ENCODE measurements at regions not wholly inside any gene's neighbourhood (a gene's known extent, or its start where the extent isn't known, plus 50 kb on each side); places are given as distances from the start of the nearest gene placed in this dataset.

- H3K36me3 ChIP-seq (ENCODE audit: control insufficient read depth, insufficient read depth, low read length): no peaks in the 10 kb centered on the region
- H3K9me1 ChIP-seq (ENCODE audit: control insufficient read depth, insufficient read depth, low read length): no peaks in the 10 kb centered on the region
- no TSS peak for BruUV-seq (replicated peaks)
- no peak overlapping the region for H3K4me3 ChIP-seq
- H3K9me3 ChIP-seq (replicated peaks; ENCODE audit: control insufficient read depth, insufficient read depth, low read depth, low read length): no peaks in the 10 kb centered on the region
- 0% methylated on average over 6 of the region's 6 CpGs for WGBS (ENCODE audit: insufficient coverage, low coverage, missing lambda C conversion rate)
- H4K20me1 ChIP-seq (replicated peaks; ENCODE audit: control insufficient read depth, insufficient read depth, low read length): no peaks in the 10 kb centered on the region
- POLR2A ChIA-PET: no interaction called here
- no peak for DNase-seq (ENCODE audit: extremely low read depth in 1 of 4, low spot score in 3 of 4)
- ATAC-seq: no peak
- no peak overlapping the region for H3K27ac ChIP-seq (ENCODE audit: extremely low read depth, low read depth, low read length)
- H3K79me2 ChIP-seq (ENCODE audit: control insufficient read depth, insufficient read depth, low read length): no peaks in the 10 kb centered on the region
- no peak overlapping the region for H3K9ac ChIP-seq (ENCODE audit: insufficient read depth in 1 of 2, low read depth in 2 of 2, low read length in 2 of 2)
- intact Hi-C loops (cut with micrococcal nuclease) (no loop called here), in situ Hi-C loops (cut with MboI) (no loop called here)
- no peak overlapping the region for H3K4me2 ChIP-seq (ENCODE audit: insufficient read depth, low read length)
- no peaks in the 10 kb centered on the region for H3K4me1 ChIP-seq (replicated peaks in 1 of 2; ENCODE audit: control insufficient read depth in 2 of 2, insufficient read depth in 2 of 2, low read length in 2 of 2)
- no peak for TF ChIP-seq ZBTB9 (CRISPR knock-in tag; IDR thresholded peaks at IDR 0.05)
- no peak for TF ChIP-seq PHF20 (IDR thresholded peaks at IDR 0.05; ENCODE audit: partially characterized antibody)
- no peak for TF ChIP-seq ZSCAN29 (IDR thresholded peaks at IDR 0.05)
- no peak for TF ChIP-seq ZSCAN32 (CRISPR knock-in tag; IDR thresholded peaks at IDR 0.05)
- TF ChIP-seq ILF3 (IDR thresholded peaks at IDR 0.05; ENCODE audit: borderline replicate concordance): no peak
- no peak for TF ChIP-seq ZKSCAN1 (IDR thresholded peaks at IDR 0.05; ENCODE audit: low read depth, low read length)
- no peak for TF ChIP-seq ZFP30 (CRISPR knock-in tag; IDR thresholded peaks at IDR 0.05; ENCODE audit: borderline replicate concordance)
- no peak for TF ChIP-seq KLF16 (IDR thresholded peaks at IDR 0.05)
- TF ChIP-seq MIER1 (IDR thresholded peaks at IDR 0.05; ENCODE audit: low read depth): no peak
- TF ChIP-seq ZZZ3 (IDR thresholded peaks at IDR 0.05): no peak
- TF ChIP-seq USF1 (CRISPR knock-in tag; IDR thresholded peaks at IDR 0.05): no peak
- TF ChIP-seq RBM34 (IDR thresholded peaks at IDR 0.05; ENCODE audit: borderline replicate concordance, insufficient read depth, low read length): no peak
- no peak for TF ChIP-seq COPS2 (conservative IDR thresholded peaks at IDR 0.05)
- no peak for TF ChIP-seq ZNF561 (CRISPR knock-in tag; conservative IDR thresholded peaks at IDR 0.05)
- no peak for TF ChIP-seq TRIM24 (IDR thresholded peaks at IDR 0.05)
- TF ChIP-seq EWSR1 (IDR thresholded peaks at IDR 0.05; ENCODE audit: borderline replicate concordance, low read depth, partially characterized antibody): no peak
- no peak for TF ChIP-seq ZNF324 (CRISPR knock-in tag; IDR thresholded peaks at IDR 0.05)
- no peak for TF ChIP-seq U2AF1 (optimal IDR thresholded peaks at IDR 0.05; ENCODE audit: low read depth, low read length)
- TF ChIP-seq ATF7 (IDR thresholded peaks at IDR 0.05): no peak
- no peak for TF ChIP-seq PCBP1 (IDR thresholded peaks at IDR 0.05; ENCODE audit: low read depth, low read length, poor library complexity, severe bottlenecking)
- H2AFZ ChIP-seq (ENCODE audit: low read depth, low read length): no peak overlapping the region
- FAIRE-seq: no peak
- CTCF ChIA-PET (ENCODE audit: low intra/inter-chr PET ratio): no interaction called here
- no peaks in the 10 kb centered on the region for H3K27me3 ChIP-seq (ENCODE audit: control insufficient read depth in 2 of 2, insufficient read depth in 2 of 2, low read length in 2 of 2)
Measured at GRCh38 chr4:13102092-13102742, 381.9 kb downstream of the RAB28 start.

Data from K562 (cell line).